ENCODE measurements at regions not wholly inside any gene's neighbourhood (a gene's known extent, or its start where the extent isn't known, plus 50 kb on each side); places are given as distances from the start of the nearest gene placed in this dataset.

DNA sequence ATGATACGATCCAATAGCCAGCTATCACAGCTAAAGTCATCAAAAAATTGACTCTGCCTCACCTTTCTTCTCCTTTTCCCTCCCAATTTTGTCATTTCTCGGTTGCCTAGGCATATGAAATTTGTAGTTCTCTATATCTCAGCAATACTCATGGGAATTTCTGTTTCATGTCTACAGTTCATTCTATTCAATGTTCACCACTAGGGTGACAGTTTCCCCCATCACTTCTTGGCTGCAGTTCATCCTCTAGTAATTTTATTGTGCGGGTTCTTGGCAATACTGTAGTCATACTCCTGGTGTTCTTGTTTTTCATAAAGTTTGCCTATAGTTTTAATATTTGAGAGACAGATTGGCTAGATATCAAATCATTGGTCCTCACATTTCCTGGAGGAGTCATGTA, 872.2 kb upstream of the ID2 start:
- Histone ChIP-seq H3K9me3 (ENCODE audit: control insufficient read depth in 1 of 2, insufficient read depth in 1 of 2, low read depth in 1 of 2, low read length in 2 of 2) (no peaks in the 10 kb centered on the region), H3K4me2 (ENCODE audit: low read length) (no peak overlapping the region), H3K9ac (ENCODE audit: low read length) (no peak overlapping the region), H3K27ac (ENCODE audit: low read depth, low read length) (no peak overlapping the region), H3K9me2 (ENCODE audit: insufficient read depth) (no peaks in the 10 kb centered on the region), H3K27me3 (ENCODE audit: insufficient read depth, low read length) (no peaks in the 10 kb centered on the region; the same call in 1 of the 2 replicates), H2AFZ (ENCODE audit: low read depth, low read length, poor library complexity, severe bottlenecking) (no peak overlapping the region), H3K4me1 (ENCODE audit: control insufficient read depth in 1 of 2, insufficient read depth in 2 of 2, low read length in 2 of 2) (no peaks in the 10 kb centered on the region), H3K79me2 (ENCODE audit: insufficient read depth, low read length) (no peaks in the 10 kb centered on the region), H4K20me1 (ENCODE audit: insufficient read depth) (no peaks in the 10 kb centered on the region), H3K4me3 (replicated peaks in 1 of 2; ENCODE audit: low read depth in 1 of 2, low read length in 2 of 2) (no peak overlapping the region), H3K36me3 (ENCODE audit: control insufficient read depth in 1 of 2, insufficient read depth in 2 of 2, low read length in 2 of 2) (no peaks in the 10 kb centered on the region)
- ATAC-seq (no peak), DNase-seq (ENCODE audit: low read depth, low spot score) (no peak)
- TF ChIP-seq, protein P1, sequence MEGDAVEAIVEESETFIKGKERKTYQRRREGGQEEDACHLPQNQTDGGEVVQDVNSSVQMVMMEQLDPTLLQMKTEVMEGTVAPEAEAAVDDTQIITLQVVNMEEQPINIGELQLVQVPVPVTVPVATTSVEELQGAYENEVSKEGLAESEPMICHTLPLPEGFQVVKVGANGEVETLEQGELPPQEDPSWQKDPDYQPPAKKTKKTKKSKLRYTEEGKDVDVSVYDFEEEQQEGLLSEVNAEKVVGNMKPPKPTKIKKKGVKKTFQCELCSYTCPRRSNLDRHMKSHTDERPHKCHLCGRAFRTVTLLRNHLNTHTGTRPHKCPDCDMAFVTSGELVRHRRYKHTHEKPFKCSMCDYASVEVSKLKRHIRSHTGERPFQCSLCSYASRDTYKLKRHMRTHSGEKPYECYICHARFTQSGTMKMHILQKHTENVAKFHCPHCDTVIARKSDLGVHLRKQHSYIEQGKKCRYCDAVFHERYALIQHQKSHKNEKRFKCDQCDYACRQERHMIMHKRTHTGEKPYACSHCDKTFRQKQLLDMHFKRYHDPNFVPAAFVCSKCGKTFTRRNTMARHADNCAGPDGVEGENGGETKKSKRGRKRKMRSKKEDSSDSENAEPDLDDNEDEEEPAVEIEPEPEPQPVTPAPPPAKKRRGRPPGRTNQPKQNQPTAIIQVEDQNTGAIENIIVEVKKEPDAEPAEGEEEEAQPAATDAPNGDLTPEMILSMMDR (IDR thresholded peaks at IDR 0.05 in 2 of 3, conservative IDR thresholded peaks at IDR 0.05 in 1 of 3; ENCODE audit: borderline replicate concordance in 1 of 3, insufficient read depth in 1 of 3, low read depth in 2 of 3, low read length in 2 of 3): peak in 1 of 3 experiments; percentile 33; a peak in 2 of 6 replicates
- TF ChIP-seq EGR1 (IDR thresholded peaks at IDR 0.05; ENCODE audit: low read depth): no peak
- intact Hi-C loops (cut with micrococcal nuclease): no loop called here
- ChIA-PET POLR2A (no interaction called here), RAD21 (ENCODE audit: low non-redundant PET in 1 of 2, low total read pairs in 2 of 2, uncharacterized antibody in 2 of 2, unreplicated experiment in 2 of 2) (no interaction called here), CTCF (no interaction called here)
- no TSS peak for BruUV-seq (replicated peaks)

DNA sequence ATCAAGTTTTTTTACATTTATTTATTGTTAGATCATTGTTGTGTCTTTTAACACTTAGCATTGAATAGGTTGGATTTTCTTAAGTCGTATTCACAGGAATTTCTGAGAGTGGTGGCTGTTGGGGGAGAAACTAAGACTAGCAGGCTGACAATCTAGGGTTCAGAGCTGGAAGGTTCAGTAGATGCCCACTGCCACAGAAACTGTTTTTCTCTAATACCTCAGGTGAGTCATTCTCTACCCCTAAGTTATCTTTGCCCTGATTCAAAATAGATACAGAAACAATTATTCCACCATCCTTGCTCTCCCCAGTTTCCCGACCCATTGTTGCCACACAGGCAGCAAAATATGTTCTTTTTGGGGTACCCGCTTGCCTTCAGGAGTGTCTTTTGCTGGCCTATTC, 870.8 kb upstream of the ID2 start:
- H3K4me1 ChIP-seq (ENCODE audit: control insufficient read depth in 1 of 2, insufficient read depth in 2 of 2, low read length in 2 of 2): no peaks in the 10 kb centered on the region
- H3K36me3 ChIP-seq (ENCODE audit: control insufficient read depth in 1 of 2, insufficient read depth in 2 of 2, low read length in 2 of 2): no peaks in the 10 kb centered on the region
- no peak overlapping the region for H3K9ac ChIP-seq (ENCODE audit: low read length)
- no peak overlapping the region for H3K4me3 ChIP-seq (replicated peaks in 1 of 2; ENCODE audit: low read depth in 1 of 2, low read length in 2 of 2)
- H2AFZ ChIP-seq (ENCODE audit: low read depth, low read length, poor library complexity, severe bottlenecking): no peak overlapping the region
- BruUV-seq (replicated peaks): no TSS peak
- H3K9me2 ChIP-seq (ENCODE audit: insufficient read depth): no peaks in the 10 kb centered on the region
- no peaks in the 10 kb centered on the region for H3K79me2 ChIP-seq (ENCODE audit: insufficient read depth, low read length)
- CTCF ChIA-PET: no interaction called here
- H4K20me1 ChIP-seq (ENCODE audit: insufficient read depth): no peaks in the 10 kb centered on the region
- ATAC-seq (no peak), DNase-seq (ENCODE audit: low read depth, low spot score) (no peak)
- RAD21 ChIA-PET (ENCODE audit: low non-redundant PET in 1 of 2, low total read pairs in 2 of 2, uncharacterized antibody in 2 of 2, unreplicated experiment in 2 of 2): no interaction called here
- intact Hi-C loops (cut with micrococcal nuclease): no loop called here
- POLR2A ChIA-PET: no interaction called here
- no peak overlapping the region for H3K27ac ChIP-seq (ENCODE audit: low read depth, low read length)
- no peak for TF ChIP-seq EGR1 (IDR thresholded peaks at IDR 0.05; ENCODE audit: low read depth)
- no peak for TF ChIP-seq ZNF274 (IDR thresholded peaks at IDR 0.05; ENCODE audit: low read depth, low read length)
- TF ChIP-seq CBX3 (IDR thresholded peaks at IDR 0.05; ENCODE audit: low read depth): no peak
- no peaks in the 10 kb centered on the region for H3K9me3 ChIP-seq (ENCODE audit: control insufficient read depth in 1 of 2, insufficient read depth in 1 of 2, low read depth in 1 of 2, low read length in 2 of 2)
- no peak overlapping the region for H3K4me2 ChIP-seq (ENCODE audit: low read length)
- no peaks in the 10 kb centered on the region; the same call in 1 of the 2 replicates for H3K27me3 ChIP-seq (ENCODE audit: insufficient read depth, low read length)
